DMS153 treated with DMSO at 0.1 percent for 48 hours (cell line): ENCODE measurements at regions not wholly inside any gene's neighbourhood (a gene's known extent, or its start where the extent isn't known, plus 50 kb on each side); places are given as distances from the start of the nearest gene placed in this dataset.
"Not testable (repeated sequence)": the region's sequence is repeated elsewhere in the genome, so short reads cannot be mapped to it uniquely, and the experiment has no call there.

Source experiments
- DNase-seq: peaks from one replicate; lab custom pipeline; 2025; ENCODE audit not compliant: unreplicated experiment; lab: John Stamatoyannopoulos, UW

DNA sequence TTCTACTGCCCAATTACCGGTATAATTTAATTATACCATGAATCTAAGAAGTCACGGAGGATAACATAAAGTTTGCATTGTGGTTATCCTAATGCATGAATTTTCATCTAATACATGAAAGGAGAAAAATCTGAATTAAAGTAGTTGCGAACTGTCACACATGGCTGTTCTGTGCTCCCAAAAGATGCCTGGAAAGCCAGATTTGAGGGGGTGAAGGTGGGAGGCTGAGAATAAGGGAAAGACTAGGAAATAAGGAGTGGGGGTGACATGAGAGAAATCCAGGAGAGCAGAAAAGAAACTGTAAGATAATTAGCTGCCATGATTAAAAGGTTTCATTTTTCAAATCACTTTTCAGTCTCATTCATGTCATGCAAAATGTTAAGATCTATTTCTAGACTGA, 1582.7 kb downstream of the STIM2 start:
- no peak for DNase-seq

DNA sequence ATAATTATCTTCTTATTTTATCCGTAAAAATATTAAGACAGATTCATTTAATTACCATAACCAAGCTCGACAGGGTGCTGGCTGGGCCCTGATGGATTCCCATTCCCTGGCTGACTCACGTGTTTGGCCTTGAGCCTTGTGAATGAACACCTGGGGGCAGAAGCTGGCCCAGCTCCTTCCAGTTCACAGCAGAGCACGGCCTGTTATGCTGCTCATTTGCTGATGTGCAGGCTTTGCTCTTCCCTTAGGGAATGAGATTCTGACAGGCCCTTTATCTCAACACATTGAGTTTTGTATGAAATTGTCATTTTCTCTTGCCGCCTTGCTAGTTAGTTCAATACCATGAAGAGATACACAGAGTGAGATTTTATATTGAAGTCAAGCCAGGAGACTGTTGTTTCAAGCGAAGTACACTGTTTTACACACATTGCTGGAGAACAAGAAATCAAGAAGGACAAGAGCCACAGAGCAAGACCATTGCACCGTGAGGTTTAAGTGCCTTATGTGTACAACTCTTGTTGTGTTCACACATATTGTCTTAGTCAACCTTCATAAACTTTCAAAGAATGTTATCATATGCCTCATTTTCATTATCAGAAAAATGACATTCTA, 1583.3 kb downstream of the STIM2 start:
- DNase-seq: no peak

DNA sequence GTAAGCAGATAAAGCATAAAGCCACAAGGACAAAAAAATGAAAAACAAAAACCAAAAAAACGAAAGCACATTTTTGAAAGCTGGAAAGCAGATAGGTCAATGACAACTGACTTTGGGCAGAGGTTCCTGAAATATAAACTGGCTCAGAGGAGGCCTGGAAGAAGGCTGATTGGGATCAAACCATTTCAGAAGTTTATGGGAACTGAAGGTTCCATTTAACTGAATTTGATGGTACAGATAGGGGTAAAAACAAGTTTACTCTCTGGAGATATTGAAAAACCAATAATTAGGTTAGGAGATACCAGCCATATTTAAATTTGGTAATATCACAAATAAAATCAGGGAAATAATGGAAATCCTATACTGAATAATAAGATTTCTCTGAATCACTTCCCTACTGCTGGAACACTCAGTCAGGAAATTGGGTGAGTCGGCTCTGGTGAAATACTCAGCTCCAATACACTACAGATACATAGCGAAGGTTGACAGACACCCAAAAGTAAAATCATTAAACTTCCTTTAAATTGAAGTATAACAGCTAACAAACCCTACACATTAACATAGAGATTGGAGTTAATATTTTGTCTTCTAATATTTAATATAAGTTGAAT, 1584.3 kb downstream of the STIM2 start:
- DNase-seq: no peak

DNA sequence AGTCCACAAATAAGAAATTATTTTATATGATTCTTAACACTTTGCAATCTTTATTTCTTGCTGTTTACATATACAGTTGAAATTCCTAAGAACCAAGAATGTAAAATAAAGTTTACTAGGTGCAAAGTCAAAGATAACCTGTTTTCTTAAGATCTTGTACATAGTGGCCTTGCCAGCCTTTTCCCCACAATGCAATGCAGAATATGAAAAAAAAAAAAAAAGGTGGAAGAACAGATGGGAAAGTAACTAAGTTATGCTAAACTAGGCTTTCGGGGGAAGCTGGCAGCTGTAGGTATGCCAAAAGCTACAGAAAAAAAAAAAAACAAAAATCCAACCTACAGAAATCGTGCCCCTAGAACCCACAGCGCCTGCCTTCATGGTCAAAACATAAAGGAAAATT, 1588.4 kb downstream of the STIM2 start:
- no peak for DNase-seq

DNA sequence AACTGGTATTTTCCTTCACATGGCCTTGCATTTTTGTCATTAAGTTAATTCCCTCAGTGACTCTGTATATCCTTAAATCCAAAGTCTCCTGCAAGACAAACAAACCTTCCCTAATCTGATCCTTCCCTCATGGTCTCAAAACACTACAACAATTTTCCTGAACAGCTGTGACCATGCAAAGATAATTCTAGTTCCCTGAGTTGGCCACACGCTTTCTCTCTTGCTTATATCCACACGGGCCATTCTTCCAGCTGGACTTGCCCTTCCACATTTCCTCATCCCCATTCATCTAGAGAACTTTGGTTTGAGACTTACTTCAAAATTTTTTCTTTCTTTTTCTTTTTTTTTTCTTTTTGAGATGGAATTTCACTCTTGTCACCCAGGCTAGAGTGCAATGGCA, 1590.7 kb downstream of the STIM2 start:
- DNase-seq: no peak

DNA sequence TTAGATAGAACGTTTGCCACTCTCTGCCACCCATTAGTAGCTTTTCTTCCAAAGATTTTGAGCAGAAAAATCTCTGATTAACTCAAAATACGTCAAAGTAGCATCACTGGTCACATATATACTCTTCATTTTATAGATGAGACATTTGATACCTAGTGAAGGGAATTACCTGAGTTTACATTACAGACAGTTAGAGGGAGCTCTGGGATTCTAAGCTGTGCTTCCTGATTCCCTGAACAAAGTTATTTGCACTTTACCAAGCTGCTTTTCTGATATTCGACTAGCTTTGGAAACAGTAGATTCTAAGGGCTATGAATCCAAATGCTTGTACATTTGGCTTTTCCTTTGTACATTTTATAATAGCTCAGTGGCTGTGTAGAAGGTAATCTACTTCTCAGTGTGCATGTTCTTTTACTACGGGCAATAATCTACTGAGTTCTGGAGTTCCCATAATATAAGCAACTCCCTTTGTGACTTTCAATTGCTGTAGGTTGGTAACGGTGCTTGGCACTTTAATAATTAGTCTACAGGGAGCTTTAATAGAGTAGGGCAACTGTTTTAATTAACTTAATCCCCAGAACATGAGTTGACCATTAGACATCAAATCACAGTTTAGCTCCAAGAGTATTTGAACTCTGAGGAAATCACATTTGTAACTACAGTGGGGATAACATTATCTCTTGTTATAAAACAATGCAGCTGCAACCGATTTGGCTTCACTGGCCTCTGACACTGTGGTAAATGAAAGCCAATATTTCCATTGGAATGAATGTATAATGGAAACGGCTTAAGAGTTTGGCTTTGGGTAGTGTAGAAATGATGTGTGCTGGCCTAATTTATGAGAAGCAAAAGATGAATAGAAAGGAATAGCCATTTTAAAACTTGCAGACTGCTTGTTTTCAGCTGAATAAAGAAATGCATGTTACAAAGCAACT, 1602.4 kb downstream of the STIM2 start:
- DNase-seq: no peak

DNA sequence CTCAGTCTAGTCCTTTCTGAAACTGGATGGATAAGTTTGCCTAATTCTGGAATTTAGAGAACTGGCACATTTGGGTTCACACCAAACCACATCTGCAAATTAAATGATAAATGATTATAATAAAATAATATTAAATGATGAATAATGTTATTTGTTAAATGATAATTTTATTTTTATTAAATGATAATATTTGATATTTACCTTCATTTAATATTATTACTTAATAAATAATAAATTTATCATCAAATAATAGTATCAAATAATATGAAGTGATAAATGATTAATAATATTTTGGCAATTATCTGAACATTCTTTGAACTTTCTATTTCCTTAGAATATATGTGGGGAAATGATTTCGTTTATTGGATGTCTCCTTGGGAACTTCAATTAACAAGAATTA, 1604.2 kb downstream of the STIM2 start:
- DNase-seq: no peak

DNA sequence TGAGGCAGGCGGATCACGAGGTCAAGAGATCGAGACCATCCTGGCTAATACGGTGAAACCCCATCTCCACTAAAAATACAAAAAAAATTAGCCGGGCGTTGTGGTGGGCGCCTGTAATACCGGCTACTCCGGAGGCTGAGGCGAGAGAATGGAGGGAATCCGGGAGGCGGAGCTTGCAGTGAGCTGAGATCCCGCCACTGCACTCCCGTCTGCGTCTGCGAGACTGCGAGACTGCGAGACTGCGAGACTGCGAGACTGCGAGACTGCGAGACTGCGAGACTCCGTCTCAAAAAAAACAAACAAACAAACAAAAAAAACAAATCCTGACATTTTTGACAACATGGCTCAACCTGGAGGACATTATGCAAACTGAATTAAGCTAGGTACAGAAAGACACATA, 1606.2 kb downstream of the STIM2 start:
- DNase-seq: not testable (repeated sequence)

DNA sequence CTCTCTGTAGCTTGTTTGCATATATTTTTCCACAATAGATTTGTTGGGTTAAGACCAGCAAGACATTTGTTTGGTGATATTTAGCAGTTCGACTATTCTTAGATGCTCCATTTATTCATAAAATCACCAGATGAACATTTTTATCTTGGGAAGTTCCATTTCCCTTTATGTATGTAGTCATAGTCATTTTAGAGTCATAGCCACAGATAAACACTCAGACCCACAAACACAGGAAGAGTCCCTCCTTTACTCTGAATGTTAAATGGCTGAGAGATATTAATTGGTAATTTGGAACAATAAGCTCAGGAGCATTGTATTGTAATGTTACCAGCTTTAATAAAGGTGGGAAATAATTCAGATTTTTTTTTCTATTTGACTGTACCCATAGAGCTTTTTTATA, 1608.7 kb downstream of the STIM2 start:
- DNase-seq: no peak

DNA sequence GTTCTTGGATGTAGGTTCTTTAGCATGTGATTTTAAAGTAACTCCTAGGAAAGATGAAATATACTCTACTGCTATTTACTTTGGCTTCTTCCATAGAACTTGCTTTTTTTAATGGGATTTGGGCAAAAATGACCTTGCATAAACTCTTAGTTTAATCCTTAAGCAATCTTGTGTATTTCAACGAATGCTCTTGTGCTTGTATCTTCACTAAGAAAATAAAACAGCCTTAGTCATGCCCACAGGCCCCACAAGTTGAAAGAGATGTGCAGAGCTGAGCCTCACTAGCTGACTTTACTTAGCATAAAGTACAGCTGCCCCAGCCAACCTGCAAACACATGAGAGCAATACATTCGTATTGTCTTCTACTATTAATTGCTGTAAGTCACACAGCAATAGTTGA, 1609.2 kb downstream of the STIM2 start:
- no peak for DNase-seq

DNA sequence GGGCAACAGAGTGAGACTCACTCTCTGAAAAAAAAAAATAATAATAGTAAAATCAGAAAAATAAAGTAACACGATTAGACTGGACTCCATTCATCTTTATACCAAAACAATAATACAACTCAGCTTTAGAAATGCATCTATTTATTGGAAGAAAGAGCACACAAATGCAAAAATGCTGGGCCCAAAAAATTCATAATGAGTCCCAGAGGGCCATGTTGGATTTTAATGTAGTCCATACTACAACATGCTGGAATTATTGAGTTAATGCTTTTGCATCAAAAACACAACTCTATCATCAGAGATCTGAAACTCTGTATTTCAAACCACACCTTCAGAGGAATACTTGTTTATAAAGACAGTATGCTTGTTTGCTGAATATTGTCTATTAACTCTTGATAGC, 1614.7 kb downstream of the STIM2 start:
- DNase-seq: no peak

DNA sequence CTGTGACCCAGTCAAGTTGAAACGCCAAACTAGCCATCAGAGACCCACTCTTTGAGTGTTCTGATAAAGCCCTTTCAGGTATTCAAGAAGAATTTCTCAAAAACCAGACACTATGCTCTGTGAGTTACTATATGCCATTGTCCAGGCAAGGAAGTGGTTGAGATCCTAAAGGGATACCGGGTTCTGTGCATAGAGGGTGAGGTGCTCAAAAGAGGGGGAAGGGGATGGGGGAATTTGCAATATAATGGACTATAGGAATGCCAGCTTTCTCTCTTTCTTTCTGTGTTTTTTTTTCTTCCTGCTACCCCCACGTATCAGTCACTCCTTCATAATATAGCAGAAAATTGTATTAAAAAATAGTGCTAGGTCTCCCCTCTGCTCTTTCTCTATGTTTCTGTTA, 1619.0 kb downstream of the STIM2 start:
- no peak for DNase-seq

DNA sequence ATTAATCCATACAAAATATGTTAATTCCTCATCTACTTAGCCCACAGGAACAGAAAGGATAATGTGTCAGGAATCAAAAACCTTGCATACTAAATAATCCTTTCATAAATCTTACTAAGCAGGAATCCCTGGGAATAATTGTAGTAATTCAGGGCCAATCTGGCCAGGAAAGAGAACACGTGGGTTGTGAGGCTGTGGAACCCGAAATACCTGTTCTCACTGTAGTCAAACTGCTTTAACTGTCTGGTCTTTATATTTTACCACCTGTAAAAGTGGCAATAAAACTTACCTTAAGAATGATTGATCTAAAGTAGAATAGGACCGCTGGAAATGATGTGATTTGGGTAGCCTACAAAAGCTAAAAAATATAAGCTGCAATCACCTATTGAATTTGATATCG, 1620.9 kb downstream of the STIM2 start:
- no peak for DNase-seq

DNA sequence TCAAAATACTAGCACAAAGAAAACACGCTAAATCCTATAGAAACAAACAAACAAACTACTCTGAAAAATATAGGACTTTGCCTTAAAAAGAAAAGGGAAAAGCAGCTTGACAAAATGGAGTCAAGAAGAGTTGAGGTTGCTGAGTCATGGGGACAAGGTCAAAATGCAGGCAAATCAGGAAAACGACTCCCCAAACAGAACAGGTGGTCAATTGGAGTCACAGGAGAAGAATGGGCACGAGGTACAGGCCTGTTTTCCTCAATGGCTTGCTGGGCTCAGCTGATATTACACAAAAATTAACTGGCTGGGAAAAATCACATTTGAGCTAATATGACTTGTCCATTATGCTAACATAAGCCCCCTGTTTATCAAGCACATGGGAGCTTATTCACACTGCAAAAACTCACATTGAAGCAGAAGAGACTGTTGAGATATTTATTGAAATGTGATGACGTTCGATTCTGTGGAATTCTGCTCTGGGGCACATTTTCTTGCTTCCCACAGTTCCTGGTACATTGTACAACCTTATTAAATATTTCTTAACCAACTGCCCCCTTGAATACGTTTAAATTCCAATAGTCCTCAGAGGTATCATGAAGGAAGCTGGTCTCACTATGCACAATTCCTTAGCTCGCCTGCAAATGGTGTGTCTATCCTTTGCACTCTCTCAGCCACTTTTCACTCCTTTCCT, 1622.1 kb downstream of the STIM2 start:
- DNase-seq: no peak

DNA sequence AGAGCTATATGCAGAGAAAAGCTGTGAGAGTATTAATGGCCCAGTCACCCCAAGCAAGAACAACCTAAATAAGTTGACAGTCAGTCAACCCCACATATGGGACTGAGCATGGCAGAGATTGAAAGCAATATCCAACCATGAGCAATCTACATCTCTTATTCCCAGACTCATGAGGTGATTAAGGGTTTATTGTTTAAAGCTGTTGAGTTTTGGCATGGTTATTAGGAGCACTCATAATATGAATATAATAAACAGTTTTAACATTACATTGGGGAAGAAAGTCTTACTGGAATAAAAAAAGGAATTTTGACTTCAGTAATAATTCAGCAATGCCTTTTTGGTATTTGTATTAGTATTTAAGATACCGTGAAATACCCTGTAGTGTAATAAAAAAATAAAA, 1627.4 kb downstream of the STIM2 start:
- DNase-seq: no peak

DNA sequence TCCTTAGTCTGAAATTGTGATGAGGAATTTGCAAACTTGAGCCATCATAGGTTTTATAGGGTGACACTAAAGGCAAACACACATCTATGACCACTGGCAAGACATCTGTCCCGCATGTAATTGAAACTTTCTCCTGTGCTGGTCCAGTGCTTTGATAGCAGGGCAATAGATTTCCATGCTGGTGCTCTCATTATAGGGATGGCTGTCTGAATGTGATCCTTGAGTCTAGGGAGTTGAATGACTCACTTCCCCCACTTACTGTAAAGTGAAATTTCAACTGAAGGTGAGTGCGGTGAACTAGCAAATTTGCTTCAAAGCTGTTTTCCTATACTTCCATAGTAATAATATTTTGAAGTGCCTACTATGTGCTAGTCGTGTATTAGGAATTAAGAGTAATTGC, 1630.0 kb downstream of the STIM2 start:
- no peak for DNase-seq

DNA sequence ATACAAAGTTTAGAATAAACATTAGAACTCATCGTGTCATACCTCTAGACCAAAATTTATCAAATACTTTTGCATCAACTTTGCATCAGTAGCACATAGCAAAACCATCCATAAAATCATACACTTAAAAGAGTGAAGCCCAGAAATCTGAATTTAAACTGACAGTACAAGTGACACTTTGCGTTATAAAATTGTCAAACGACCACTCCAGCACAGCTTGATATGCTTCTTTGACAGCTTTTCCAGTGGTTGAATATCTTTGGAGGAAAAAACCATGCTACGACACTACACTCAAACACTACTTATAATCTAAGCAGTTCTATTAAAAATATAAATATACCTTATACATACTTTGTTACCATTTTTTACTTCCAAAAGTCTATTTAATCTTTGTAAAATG, 1644.4 kb downstream of the STIM2 start:
- DNase-seq: no peak

DNA sequence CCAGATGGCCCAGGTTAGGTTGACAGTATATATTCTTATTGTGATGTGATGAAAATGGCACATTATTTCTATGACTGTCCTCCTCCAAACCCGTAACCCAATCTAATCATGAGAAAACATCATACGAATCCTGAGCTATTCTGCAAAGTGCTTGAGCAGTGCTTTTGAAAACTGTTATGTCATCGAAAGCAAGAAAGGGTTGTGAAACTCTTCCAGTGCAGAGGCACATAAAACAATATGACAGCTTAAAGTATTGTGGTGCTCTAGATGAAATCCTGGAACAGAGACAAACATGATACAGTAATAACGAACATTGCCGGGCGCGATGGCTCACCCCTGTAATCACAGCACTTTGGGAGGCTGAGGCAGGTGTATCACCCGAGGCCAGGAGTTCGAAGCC, 1648.0 kb downstream of the STIM2 start:
- DNase-seq: no peak

DNA sequence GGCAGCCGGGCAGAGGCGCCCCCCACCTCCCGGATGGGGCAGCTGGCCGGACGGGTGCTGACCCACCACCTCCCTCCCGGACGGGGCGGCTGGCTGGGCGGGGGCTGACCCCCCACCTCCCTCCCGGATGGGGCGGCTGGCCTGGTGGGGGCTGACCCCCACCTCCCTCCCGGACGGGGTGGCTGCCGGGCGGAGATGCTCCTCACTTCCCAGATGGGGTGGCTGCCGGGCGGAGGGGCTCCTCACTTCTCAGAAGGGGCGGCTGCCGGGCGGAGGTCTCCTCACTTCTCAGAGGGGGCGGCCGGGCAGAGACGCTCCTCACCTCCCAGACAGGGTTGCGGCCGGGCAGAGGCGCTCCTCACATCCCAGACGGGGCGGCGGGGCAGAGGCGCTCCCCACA, 1654.1 kb downstream of the STIM2 start:
- DNase-seq: not testable (repeated sequence)

DNA sequence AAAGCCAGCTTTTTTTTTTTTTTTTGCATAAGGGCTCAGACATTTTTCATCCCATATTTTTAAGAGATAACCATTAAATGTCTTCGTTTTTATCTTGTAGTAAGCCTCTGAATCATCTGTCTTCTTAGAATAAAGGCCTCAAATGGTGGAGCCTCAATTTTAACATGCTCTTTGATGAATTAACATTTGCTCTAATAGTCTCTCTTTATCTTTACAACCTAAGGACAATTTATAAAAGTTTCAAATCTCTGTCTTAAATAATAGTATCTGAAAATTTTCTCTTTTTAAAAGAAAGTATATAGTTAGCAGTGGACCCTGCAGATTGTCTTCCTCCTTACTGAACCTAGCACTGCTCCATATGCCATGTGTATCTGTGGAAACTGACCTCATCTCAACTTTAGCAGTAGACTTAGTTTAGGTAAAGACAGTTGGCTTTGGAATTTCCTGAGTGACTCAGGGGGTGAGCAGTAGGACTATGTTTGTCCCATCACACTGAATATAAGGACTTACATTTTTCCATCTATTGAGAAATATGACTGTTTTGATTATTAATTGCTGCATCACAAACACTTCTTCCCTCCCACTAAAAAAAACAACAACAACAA, 1658.0 kb downstream of the STIM2 start:
- DNase-seq: no peak

DNA sequence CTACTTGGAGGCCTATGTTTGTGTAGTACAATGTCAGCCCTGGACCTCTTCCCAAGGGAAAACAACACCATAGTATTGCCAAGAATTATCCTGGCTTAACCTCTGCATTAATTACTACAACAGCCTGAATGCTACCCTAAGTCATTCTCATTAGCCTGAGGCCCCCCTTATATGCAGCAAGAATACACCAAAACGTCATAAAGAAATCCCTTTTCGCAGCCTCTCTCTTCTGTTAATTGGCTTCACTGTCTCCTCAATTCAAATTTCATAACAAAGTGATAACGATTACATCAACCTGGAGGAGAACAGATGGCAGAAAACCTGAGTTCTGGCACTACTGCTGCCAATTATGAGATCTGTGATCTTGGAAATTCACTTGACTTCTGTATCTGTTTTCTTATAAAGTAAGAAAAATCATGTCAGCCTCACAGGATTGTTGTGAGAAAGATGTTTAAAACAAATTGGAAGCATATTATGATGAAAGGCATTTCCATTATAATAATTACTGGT, 1663.1 kb downstream of the STIM2 start:
- DNase-seq: no peak
